ENCODE measurements at regions not wholly inside any gene's neighbourhood (a gene's known extent, or its start where the extent isn't known, plus 50 kb on each side); places are given as distances from the start of the nearest gene placed in this dataset.
"Not testable (repeated sequence)": the region's sequence is repeated elsewhere in the genome, so short reads cannot be mapped to it uniquely, and the experiment has no call there.

- DNase-seq (ENCODE audit: low spot score) = no peak
These were observed 636.6 kb upstream of the NR2F2 start for GRCh38 chr15:95693917-95694316.

DNA sequence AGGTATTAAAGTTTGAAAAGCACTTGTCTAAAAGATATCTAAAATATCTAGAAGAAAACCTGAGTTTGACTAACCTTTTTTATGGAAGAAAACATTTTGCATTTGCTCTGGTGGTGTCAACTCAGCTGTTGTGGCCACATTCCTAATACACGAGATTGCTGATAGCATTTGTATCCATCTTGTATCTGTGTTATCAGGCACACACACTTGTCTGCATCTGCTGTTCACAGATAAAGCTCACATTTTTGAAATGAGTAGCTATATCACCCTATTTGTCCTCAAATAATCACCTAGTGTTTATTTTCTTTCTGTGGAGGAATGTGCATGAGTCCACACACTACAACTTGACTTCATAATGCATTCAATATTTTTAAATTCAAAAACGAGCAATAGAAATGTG, 632.3 kb upstream of the NR2F2 start:
- no peak for DNase-seq (ENCODE audit: low spot score)

GRCh38 chr15:95698951-95699350, 631.5 kb upstream of the NR2F2 start:
- no peak for DNase-seq (ENCODE audit: low spot score)

DNA sequence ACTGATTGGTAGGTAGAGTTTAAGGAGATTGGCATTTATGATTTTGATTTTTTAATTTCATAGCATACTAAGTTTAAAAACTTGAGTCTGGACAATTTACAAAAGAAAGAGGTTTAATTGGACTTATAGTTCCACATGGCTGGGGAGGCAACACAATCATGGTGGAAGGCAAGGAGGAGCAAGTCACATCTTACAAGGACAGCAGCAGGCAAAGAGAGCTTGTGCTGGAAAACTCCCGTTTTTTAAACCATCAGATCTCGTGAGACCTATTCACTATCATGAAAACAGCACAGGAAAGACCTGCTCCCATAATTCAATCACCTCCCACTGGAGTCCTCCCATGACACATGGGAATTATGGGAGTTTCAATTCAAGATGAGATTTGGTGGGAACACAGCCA, 630.9 kb upstream of the NR2F2 start:
- no peak for DNase-seq (ENCODE audit: low spot score)

DNA sequence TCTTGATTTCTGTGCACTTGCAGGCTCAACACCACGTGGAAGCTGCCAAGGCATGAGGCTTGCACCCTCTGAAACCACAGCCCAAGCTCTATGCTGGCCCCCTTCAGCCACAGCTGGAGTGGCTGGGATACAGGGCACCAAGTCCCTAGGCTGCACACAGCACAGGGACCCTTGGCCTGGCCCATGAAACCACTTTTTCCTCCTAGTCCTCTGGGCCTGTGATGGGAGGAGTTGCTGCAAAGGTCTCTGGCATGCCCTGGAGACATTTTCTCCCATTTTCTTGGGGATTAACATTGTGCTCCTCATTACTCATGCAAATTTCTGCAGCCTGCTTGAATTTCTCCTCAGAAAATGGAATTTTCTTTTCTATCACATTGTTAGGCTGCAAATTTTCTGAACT, 629.8 kb upstream of the NR2F2 start:
- DNase-seq (ENCODE audit: low spot score) = not testable (repeated sequence)

- DNase-seq (ENCODE audit: low spot score) = no peak
These were observed 629.1 kb upstream of the NR2F2 start for GRCh38 chr15:95701410-95701809.

- DNase-seq (ENCODE audit: low spot score) = no peak
These were observed 620.4 kb upstream of the NR2F2 start for GRCh38 chr15:95709959-95710695.

DNA sequence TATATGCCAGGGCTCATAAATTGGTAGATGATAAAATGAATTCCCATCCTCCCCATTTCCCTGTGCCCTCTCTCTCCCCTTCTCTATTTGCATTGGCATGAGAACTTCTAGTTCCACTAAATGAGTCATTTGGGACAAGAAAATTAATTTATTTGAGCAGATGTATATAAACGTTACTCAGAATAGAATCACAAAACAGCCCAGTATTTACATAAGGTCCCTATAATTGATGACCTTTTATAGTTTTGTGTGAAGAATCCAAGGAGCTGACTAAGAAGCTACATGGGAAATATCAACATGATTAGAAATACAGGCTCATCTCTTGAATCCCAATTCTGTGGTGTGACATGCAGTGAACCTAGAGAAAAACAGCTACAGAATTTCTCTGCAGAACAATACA, 617.7 kb upstream of the NR2F2 start:
- no peak for DNase-seq (ENCODE audit: low spot score)

- DNase-seq (ENCODE audit: low spot score) = no peak
These were observed 617.2 kb upstream of the NR2F2 start for GRCh38 chr15:95713324-95713723.

DNA sequence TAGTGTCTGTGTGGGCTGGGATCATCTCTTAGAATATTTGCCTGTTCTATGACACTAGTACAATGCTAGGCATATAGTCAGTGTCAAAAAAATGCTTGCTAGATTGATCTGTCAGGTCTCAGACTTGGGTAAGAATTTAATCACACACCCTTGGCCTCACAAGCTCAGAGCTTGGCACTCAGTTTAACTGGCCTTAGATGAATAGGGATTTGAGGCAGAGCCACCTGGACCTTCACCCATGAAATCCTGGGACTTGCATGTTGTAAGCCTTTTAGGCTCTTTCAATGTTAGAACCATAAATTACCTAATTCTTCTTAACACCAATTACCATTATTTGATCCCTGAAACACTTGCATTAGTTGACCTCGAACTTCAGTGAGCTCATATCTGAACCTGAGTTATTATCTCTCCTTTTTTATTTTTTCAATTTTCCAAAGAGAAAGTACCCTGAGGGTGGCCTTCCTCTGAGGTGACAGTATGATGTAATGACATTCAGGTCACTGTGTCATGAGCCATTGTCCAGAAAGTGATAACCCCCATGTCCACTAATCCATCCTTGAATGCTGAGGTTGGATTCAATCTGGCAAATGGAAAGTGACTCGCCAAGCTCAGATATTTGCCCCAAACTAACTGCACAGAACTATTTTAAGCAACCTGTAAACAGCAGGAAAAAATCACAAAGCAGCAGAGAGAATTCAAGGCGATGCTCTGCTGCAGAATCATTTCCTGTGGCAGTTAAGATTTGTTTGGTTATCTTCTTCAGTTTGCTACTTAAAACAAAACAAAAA, 615.2 kb upstream of the NR2F2 start:
- no peak for DNase-seq (ENCODE audit: low spot score)

DNA sequence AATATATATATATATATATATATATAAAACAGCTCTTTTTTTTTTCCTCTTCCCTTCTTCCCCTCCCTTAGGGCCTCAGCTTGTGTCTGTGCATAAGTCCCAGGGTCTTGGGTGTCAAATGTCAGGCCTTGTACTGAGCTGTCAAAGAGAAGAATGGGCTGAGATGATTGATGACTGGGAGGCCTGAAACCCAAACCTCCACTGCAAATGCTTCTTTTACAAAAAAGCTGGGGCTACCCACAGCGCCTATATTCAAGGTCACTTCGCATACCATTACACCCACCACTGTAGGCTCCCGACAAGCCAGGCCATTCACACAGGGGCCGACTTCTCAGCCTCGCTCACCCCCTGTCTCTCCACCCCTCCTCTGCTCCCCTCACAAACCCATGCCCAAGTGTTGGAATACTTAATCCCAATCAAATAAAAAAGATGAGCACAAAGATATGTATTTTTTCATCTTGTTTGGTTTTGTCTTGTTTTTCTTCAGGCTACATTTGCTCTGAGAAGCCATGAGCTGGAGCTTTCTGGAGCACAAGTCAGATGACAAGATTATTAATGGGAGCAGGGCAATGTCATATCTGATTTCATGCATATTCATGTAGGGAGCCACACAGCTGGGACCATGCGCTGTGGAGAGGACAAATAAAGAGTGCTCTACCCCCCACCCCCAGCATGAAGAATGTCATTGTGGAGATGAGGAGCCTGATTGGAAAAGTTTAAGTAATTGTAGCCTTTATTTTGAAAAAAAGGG, 614.4 kb upstream of the NR2F2 start:
- DNase-seq (ENCODE audit: low spot score) = no peak

DNA sequence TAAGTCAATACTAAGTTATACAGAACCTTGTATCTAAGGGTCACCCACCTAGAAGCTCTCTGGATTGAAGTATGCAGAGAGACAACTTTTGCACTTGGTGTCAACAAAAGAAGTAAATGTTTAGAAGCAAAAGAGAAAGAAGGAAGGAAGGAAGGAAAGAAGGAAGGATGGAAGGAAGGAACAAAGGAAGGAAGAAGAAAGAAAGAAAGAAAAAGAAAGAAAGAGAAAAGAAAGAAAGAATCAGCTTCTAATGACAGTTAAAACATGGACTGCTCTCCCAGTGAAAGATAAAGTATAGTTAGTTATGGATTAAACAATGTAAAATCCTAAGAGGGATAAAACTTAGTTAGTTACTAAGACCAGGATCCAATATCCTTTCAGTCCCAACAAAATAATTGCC, 613.8 kb upstream of the NR2F2 start:
- no peak for DNase-seq (ENCODE audit: low spot score)

- no peak for DNase-seq (ENCODE audit: low spot score)
These were observed 612.1 kb upstream of the NR2F2 start for GRCh38 chr15:95718441-95718840.

DNA sequence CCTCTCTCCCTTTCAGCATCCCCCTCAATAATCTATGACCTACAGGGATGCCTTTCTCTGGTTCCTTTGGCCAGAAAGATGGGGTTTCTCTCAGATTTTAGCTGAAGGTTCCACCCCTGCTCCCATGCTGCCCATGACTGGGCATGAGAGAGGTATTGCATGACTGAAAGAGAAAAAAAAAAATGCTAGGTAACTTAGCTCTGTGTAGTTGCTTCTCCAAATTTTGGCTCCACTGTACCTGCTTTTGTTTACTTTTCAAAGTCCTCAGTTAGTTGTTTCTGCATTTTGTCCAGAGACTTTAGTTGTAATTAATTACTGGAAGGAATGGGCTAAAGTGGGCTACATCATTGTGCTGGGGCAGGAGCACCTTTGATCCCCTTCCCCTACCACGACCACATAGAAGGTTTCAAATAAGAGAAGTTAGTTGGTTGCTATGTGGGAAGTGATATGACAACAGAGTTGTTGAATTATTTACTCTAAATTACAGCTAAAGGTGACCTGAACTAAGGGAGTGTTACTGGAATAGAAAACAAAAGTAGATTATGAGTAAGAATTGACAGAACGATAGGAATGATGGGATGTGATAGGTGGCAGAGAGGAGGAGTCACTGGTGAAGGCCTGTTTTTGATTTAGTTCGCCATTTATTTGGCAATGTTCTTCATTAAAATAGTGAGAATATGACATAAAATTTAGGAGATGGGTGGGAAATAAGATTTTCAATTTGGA, 605.4 kb upstream of the NR2F2 start:
- no peak for DNase-seq (ENCODE audit: low spot score)

- DNase-seq (ENCODE audit: low spot score) = no peak
These were observed 603.6 kb upstream of the NR2F2 start for GRCh38 chr15:95726891-95727290.

- peak; percentile 42 for DNase-seq (ENCODE audit: low spot score)
These were observed 596.6 kb upstream of the NR2F2 start for GRCh38 chr15:95733931-95734330.

DNA sequence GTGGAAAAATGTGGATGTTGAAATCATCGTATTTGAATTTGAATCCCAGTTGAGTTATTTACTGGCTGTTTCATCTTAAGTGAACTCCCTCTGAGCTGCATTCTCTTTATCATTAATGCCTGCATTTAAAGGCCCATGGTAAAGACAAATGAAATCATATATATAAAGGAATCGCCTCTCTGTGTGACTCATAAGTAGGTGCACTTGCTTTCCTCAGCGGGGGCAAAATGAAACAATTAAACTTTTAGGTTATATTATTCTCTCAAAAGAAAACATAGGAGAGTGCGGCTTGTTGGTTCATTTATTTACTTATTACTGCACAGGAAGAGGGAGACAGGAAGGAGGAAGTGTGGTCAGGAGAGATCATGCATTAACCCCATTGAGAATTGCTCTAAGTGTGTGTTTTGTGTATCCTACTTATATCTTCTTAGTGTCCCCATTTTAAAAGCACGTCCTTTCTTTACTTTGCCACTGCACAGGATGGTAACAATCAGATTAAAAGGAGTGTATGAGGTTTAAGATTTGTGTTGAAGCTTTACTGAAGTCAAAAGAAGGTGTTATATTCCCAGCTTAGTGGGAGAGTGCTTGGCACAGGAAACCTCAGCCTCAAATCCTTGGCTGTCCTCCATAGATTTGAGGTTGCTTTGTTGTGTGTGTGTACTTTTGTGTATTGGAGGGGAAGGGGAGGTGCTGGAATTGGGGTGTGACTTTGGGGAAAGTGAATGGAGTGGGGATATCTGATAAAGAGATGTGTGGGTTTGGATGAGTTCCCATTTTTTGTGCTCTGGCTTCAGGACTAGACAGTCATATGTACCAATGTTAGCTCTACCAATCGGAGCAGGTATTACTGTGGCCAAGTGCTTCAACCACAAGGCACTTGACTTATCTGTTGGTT, 595.8 kb upstream of the NR2F2 start:
- peak; percentile 38 for DNase-seq (ENCODE audit: low spot score)

DNA sequence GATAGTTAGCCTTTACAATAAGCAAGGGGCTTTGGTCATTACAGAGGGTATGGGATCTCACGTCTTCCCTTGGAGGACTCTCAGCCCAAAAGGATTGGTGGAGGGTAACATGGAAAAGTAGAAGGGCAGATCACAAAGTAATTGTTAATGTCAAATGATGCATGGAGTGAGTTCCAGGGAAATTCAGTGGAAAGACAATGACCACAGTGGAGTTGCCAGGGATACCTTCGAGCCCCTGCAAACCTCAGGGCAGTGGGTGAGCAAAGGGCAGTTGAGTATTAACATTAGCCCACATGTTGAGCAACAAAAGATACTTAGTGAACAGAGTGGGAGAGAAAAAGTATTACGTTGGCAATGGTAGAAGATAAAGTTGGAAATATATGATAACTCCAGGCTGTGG, 593.4 kb upstream of the NR2F2 start:
- DNase-seq (ENCODE audit: low spot score) = peak; percentile 33

- DNase-seq (ENCODE audit: low spot score) = peak; percentile 59
These were observed 591.4 kb upstream of the NR2F2 start for GRCh38 chr15:95739131-95739530.

GRCh38 chr15:95741830-95742229, 588.7 kb upstream of the NR2F2 start:
- DNase-seq (ENCODE audit: low spot score) = no peak

GRCh38 chr15:95742256-95742655, 588.2 kb upstream of the NR2F2 start:
- no peak for DNase-seq (ENCODE audit: low spot score)
